H1 (cell line): ENCODE measurements at regions not wholly inside any gene's neighbourhood (a gene's known extent, or its start where the extent isn't known, plus 50 kb on each side); places are given as distances from the start of the nearest gene placed in this dataset.

Source experiments
- BCL11A ChIP-seq, 2 experiments: IDR thresholded peaks; one replicate each; pipeline ENCODE4 v1.6.1; 2011; ENCODE audit warnings: low read depth in 2 of 2, low read length in 2 of 2, mild to moderate bottlenecking in 2 of 2
- CBX8 ChIP-seq: fragments of 300-800, 300-1000 bp; sonication (generic); IDR thresholded peaks from 2 replicates; pipeline ENCODE4 v1.7.1; 2016; ENCODE audit warnings: low read depth, low read length, borderline replicate concordance
- FOSL1 ChIP-seq: IDR thresholded peaks from 2 replicates; pipeline ENCODE4 v1.6.1; 2011; ENCODE audit warnings: mild to moderate bottlenecking, low read depth, low read length, moderate library complexity; ENCODE audit not compliant: insufficient read depth
- GABPA ChIP-seq: IDR thresholded peaks from 2 replicates; pipeline ENCODE4 v1.6.1; 2011; ENCODE audit warnings: mild to moderate bottlenecking, low read length, moderate library complexity, borderline replicate concordance; ENCODE audit not compliant: insufficient read depth
- KDM1A ChIP-seq: fragments of 200-600, 300-600 bp; sonication (generic); IDR thresholded peaks from 2 replicates; pipeline ENCODE4 v1.7.1; 2016; ENCODE audit warnings: mild to moderate bottlenecking, low read length, borderline replicate concordance
- RAD21 ChIP-seq, 2 experiments: IDR thresholded peaks in 1 of 2; conservative IDR thresholded peaks in 1 of 2; 2 replicates each; pipeline ENCODE4 v1.6.1; 2011; ENCODE audit warnings: low read depth in 2 of 2, low read length in 2 of 2, improper control_type of control experiment in 1 of 2, inconsistent platforms in 1 of 2, mild to moderate bottlenecking in 1 of 2, moderate library complexity in 1 of 2
- SRF ChIP-seq: IDR thresholded peaks from 2 replicates; pipeline ENCODE4 v1.6.1; 2011; ENCODE audit warnings: mild to moderate bottlenecking, low read depth, low read length, moderate library complexity
- USF2 ChIP-seq: IDR thresholded peaks from 2 replicates; pipeline ENCODE4 v1.6.1; 2011; ENCODE audit warnings: low read length, improper control_type of control experiment

GRCh38 chr4:57971261-57971660, 861.1 kb upstream of the IGFBP7 start (continued):
- TF ChIP-seq USF2 (no peak), CBX8 (no peak), GABPA (no peak), FOSL1 (no peak), RAD21 (IDR thresholded peaks at IDR 0.05 in 1 of 2, conservative IDR thresholded peaks at IDR 0.05 in 1 of 2; ENCODE audit: low read depth in 2 of 2, low read length in 2 of 2) (no peak), SRF (no peak), KDM1A (no peak), BCL11A (IDR thresholded peaks at IDR 0.05; ENCODE audit: low read depth in 2 of 2, low read length in 2 of 2) (no peak)
